HL-60 (cell line): ENCODE measurements at regions not wholly inside any gene's neighbourhood (a gene's known extent, or its start where the extent isn't known, plus 50 kb on each side); places are given as distances from the start of the nearest gene placed in this dataset.

ENCODE experiments used
- DNase-seq, 2 experiments: peaks; one replicate each; pipeline ENCODE4 v3.0.0-alpha.2; 2010 to 2020; ENCODE audit warnings: low read depth in 1 of 2, low spot score in 1 of 2
- H3K27ac ChIP-seq: fragments of 250-450 bp; sonication (Bioruptor Pico); replicated peaks from 2 replicates; pipeline ENCODE4 v1.5.1; 2020; ENCODE audit warnings: mild to moderate bottlenecking, moderate library complexity
- H3K27me3 ChIP-seq: fragments of 250-450 bp; sonication (Bioruptor Pico); 2 replicates; pipeline ENCODE4 v1.5.1; 2021; ENCODE audit warnings: mild to moderate bottlenecking, moderate library complexity; ENCODE audit not compliant: insufficient read depth, poor library complexity, severe bottlenecking
- H3K4me3 ChIP-seq: replicated peaks from 2 replicates; pipeline ENCODE4 v1.5.1; 2011; ENCODE audit warnings: mild to moderate bottlenecking, control low read depth, low read length; ENCODE audit not compliant: insufficient read depth
- GABPA ChIP-seq: IDR thresholded peaks from 2 replicates; pipeline ENCODE4 v1.6.1; 2012; ENCODE audit warnings: low read depth
- POLR2AphosphoS5 ChIP-seq: IDR thresholded peaks from 2 replicates; pipeline ENCODE4 v1.6.1; 2012; ENCODE audit warnings: low read depth
- SPI1 ChIP-seq: IDR thresholded peaks from 2 replicates; pipeline ENCODE4 v1.6.1; 2012; ENCODE audit warnings: low read depth, mild to moderate bottlenecking, borderline replicate concordance
- TF ChIP-seq, protein P1 (sequence below): IDR thresholded peaks from one replicate; pipeline ENCODE4 v1.5.1; 2011; ENCODE audit warnings: low read length, control low read depth, inconsistent platforms; ENCODE audit not compliant: insufficient read depth
- TF ChIP-seq, protein P2 (sequence below): IDR thresholded peaks from 2 replicates; pipeline ENCODE4 v1.6.1; 2012; ENCODE audit warnings: low read depth; ENCODE audit not compliant: insufficient replicate concordance

DNA sequence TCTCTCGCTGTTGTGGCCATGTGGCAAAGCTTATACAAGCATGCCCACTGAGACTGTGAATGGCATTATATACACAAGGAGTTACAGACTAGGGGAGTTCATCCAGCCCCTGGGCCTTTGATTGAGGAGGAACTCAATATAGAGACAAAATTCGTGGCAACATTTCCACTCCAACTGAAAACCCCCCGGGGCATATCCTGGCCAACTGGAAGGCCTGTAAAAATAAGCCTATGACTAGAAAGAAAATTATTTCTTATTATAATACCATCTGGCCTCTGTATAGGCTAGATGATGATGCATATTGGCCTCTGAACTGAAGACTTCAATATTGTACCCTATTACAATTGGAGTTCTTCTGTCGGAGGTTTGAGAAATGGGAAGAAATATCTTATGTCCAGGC lies 175.5 kb upstream of the GJE1 start:
- no peaks in the 10 kb centered on the region for H3K27me3 ChIP-seq
- TF ChIP-seq SPI1 (no peak), GABPA (no peak), POLR2AphosphoS5 (no peak)
- TF ChIP-seq, protein P1, sequence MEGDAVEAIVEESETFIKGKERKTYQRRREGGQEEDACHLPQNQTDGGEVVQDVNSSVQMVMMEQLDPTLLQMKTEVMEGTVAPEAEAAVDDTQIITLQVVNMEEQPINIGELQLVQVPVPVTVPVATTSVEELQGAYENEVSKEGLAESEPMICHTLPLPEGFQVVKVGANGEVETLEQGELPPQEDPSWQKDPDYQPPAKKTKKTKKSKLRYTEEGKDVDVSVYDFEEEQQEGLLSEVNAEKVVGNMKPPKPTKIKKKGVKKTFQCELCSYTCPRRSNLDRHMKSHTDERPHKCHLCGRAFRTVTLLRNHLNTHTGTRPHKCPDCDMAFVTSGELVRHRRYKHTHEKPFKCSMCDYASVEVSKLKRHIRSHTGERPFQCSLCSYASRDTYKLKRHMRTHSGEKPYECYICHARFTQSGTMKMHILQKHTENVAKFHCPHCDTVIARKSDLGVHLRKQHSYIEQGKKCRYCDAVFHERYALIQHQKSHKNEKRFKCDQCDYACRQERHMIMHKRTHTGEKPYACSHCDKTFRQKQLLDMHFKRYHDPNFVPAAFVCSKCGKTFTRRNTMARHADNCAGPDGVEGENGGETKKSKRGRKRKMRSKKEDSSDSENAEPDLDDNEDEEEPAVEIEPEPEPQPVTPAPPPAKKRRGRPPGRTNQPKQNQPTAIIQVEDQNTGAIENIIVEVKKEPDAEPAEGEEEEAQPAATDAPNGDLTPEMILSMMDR, result no peak
- TF ChIP-seq, protein P2, sequence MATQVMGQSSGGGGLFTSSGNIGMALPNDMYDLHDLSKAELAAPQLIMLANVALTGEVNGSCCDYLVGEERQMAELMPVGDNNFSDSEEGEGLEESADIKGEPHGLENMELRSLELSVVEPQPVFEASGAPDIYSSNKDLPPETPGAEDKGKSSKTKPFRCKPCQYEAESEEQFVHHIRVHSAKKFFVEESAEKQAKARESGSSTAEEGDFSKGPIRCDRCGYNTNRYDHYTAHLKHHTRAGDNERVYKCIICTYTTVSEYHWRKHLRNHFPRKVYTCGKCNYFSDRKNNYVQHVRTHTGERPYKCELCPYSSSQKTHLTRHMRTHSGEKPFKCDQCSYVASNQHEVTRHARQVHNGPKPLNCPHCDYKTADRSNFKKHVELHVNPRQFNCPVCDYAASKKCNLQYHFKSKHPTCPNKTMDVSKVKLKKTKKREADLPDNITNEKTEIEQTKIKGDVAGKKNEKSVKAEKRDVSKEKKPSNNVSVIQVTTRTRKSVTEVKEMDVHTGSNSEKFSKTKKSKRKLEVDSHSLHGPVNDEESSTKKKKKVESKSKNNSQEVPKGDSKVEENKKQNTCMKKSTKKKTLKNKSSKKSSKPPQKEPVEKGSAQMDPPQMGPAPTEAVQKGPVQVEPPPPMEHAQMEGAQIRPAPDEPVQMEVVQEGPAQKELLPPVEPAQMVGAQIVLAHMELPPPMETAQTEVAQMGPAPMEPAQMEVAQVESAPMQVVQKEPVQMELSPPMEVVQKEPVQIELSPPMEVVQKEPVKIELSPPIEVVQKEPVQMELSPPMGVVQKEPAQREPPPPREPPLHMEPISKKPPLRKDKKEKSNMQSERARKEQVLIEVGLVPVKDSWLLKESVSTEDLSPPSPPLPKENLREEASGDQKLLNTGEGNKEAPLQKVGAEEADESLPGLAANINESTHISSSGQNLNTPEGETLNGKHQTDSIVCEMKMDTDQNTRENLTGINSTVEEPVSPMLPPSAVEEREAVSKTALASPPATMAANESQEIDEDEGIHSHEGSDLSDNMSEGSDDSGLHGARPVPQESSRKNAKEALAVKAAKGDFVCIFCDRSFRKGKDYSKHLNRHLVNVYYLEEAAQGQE, result no peak
- no peak overlapping the region for H3K4me3 ChIP-seq
- no peak overlapping the region for H3K27ac ChIP-seq
- no peak for DNase-seq

DNA sequence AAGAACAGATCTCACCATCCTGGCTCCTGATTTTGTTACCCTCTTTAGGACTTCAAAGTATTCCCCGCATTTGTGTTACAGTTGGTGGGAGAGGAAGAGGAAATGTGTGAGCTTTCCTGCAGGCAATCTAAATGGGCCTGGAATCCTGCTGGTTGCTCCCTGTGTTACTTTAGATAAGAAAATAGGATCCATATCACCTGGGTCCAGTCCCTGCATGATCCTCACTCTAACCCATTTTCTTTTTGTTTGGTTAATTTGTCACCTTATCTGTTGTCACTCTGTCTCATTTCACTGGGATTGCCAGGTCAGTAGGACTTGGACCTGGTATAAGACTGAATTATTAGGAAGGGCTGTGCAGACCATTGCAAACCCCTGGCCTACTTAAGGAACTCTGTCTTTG lies 175.9 kb upstream of the GJE1 start:
- no peak for DNase-seq
- TF ChIP-seq, protein P2, result no peak
- TF ChIP-seq, protein P1, result no peak
- no peak for TF ChIP-seq POLR2AphosphoS5
- Histone ChIP-seq H3K27me3 (no peaks in the 10 kb centered on the region), H3K4me3 (no peak overlapping the region), H3K27ac (no peak overlapping the region)

DNA sequence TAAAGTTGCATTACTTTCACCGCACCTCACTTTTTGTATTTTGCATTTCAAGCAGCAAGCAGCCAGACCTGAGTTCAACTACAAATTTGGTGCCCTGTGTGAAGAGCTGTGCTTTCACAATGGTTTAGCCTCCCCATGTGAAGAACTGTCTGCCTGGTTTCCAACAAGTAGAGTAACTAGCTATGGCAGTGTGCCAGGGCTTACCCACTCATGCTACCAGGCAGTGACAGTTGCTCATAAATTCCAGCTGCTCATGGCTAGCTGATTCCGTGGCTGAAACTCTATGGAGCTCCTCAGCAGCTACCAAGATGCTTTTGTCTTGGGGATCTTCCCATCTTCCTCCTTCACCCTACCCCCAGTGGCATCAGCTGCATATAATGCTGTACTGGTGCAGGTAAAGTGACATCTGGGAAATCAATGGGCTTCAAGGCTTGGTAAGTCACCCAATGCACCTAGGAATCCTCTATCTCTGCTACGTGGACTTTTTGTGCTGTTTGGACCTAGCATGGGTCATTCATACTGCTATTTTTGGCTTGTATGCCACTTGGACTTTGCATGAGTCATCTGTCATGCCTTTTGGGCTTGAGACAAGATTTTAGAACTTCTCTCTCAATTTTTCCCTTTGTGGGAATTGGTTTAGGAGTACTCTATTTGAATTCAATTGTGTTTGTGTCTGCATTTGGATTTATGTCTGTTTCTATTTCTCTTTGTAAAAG lies 176.5 kb upstream of the GJE1 start:
- DNase-seq, result no peak
- Histone ChIP-seq H3K4me3 (no peak overlapping the region), H3K27me3 (no peaks in the 10 kb centered on the region), H3K27ac (no peak overlapping the region)
- TF ChIP-seq, protein P1, result no peak
- TF ChIP-seq SPI1, result no peak
- no peak for TF ChIP-seq POLR2AphosphoS5
- TF ChIP-seq, protein P2, result no peak
- no peak for TF ChIP-seq GABPA
